ENCODE measurements at regions not wholly inside any gene's neighbourhood (a gene's known extent, or its start where the extent isn't known, plus 50 kb on each side); places are given as distances from the start of the nearest gene placed in this dataset.

- no peak for TF ChIP-seq CTCF (IDR thresholded peaks at IDR 0.05 in 4 of 5, conservative IDR thresholded peaks at IDR 0.05 in 1 of 5)
- TF ChIP-seq POLR2A (IDR thresholded peaks at IDR 0.05), result no peak
These were observed 146.1 kb upstream of the TSLP start for GRCh38 chr5:110925398-110925797.

Measured in gastrocnemius medialis (tissue), 4 donors.